H1 (cell line): ENCODE measurements at regions not wholly inside any gene's neighbourhood (a gene's known extent, or its start where the extent isn't known, plus 50 kb on each side); places are given as distances from the start of the nearest gene placed in this dataset.

ENCODE experiments used
- CHD7 ChIP-seq: fragments of 300-600 bp; sonication (generic); IDR thresholded peaks from 2 replicates; pipeline ENCODE4 v1.7.1; 2012; ENCODE audit warnings: low read length, moderate library complexity, mild to moderate bottlenecking, inconsistent platforms; ENCODE audit not compliant: insufficient replicate concordance
- CTCF ChIP-seq, 3 experiments: IDR thresholded peaks; 1 replicate in 2 of 3; 2 replicates in 1 of 3; pipeline versions ENCODE4 v1.5.1 to v1.6.1; 2011; ENCODE audit warnings: low read length in 3 of 3, mild to moderate bottlenecking in 3 of 3, inconsistent platforms in 2 of 3, low read depth in 1 of 3, moderate library complexity in 1 of 3; ENCODE audit not compliant: insufficient read depth in 1 of 3; ENCODE audit errors: control extremely low read depth in 1 of 3
- MAX ChIP-seq: IDR thresholded peaks from 2 replicates; pipeline ENCODE4 v1.6.1; 2012; ENCODE audit warnings: inconsistent platforms
- NANOG ChIP-seq: IDR thresholded peaks from 2 replicates; pipeline ENCODE4 v1.6.1; 2011; ENCODE audit warnings: low read length, low read depth, mild to moderate bottlenecking, inconsistent platforms; ENCODE audit not compliant: insufficient read depth, poor library complexity, severe bottlenecking
- RBBP5 ChIP-seq: IDR thresholded peaks from 2 replicates; pipeline ENCODE4 v1.7.1; 2012; ENCODE audit warnings: low read depth, mild to moderate bottlenecking, inconsistent platforms, low read length, moderate library complexity, borderline replicate concordance
- SP2 ChIP-seq: IDR thresholded peaks from 2 replicates; pipeline ENCODE4 v1.6.1; 2012; ENCODE audit warnings: mild to moderate bottlenecking, low read length, inconsistent platforms
- SRF ChIP-seq: IDR thresholded peaks from 2 replicates; pipeline ENCODE4 v1.6.1; 2011; ENCODE audit warnings: mild to moderate bottlenecking, low read depth, low read length, moderate library complexity
- USF2 ChIP-seq: IDR thresholded peaks from 2 replicates; pipeline ENCODE4 v1.6.1; 2011; ENCODE audit warnings: low read length, improper control_type of control experiment

- TF ChIP-seq CHD7, result no peak
- TF ChIP-seq USF2, result no peak
- TF ChIP-seq MAX, result no peak
- no peak for TF ChIP-seq NANOG
- no peak for TF ChIP-seq SRF
- no peak for TF ChIP-seq SP2
- TF ChIP-seq RBBP5, result no peak
- no peak for TF ChIP-seq CTCF (IDR thresholded peaks at IDR 0.05; ENCODE audit: control extremely low read depth in 1 of 3, insufficient read depth in 1 of 3, low read depth in 1 of 3, low read length in 3 of 3)
Measured at GRCh38 chr14:43161477-43161876, 1345.6 kb downstream of the FSCB start (continued).
